Right lobe of liver (tissue), 6 donors: ENCODE measurements at regions not wholly inside any gene's neighbourhood (a gene's known extent, or its start where the extent isn't known, plus 50 kb on each side); places are given as distances from the start of the nearest gene placed in this dataset.
"Not testable (repeated sequence)": the region's sequence is repeated elsewhere in the genome, so short reads cannot be mapped to it uniquely, and the experiment has no call there.

Source experiments
- ATAC-seq, 4 donors: fragments of 200-7000 bp; cut with Tn5 transposase; one replicate each; pipeline ENCODE4 v1.9.1; 2020; ENCODE audit warnings: mild to moderate bottlenecking in 4 of 4, moderate library complexity in 4 of 4
- DNase-seq, 3 donors: peaks; one replicate each; pipeline ENCODE4 v3.0.0-alpha.2; 2020
- H3K27ac ChIP-seq, 3 donors: fragments of 200-600 bp; one replicate each; pipeline ENCODE4 v1.8.0; 2022
- H3K27me3 ChIP-seq, 2 donors: fragments of 200-600 bp; one replicate each; pipeline ENCODE4 v1.8.0; 2022
- H3K36me3 ChIP-seq, 4 donors: fragments of 200-600 bp; sonication (generic) in 1 of 4; one replicate each; pipeline versions ENCODE4 v1.5.1 to v1.8.0; 2017 to 2022; ENCODE audit warnings: control low read depth in 1 of 4
- H3K4me1 ChIP-seq, 4 donors: fragments of 200-600 bp; sonication (generic) in 1 of 4; one replicate each; pipeline versions ENCODE4 v1.5.1 to v1.8.0; 2017 to 2022; ENCODE audit warnings: control low read depth in 1 of 4
- H3K4me3 ChIP-seq, 3 donors: fragments of 200-600 bp; one replicate each; pipeline ENCODE4 v1.8.0; 2022
- H3K9me3 ChIP-seq, 4 donors: fragments of 200-600 bp; sonication (generic) in 1 of 4; one replicate each; pipeline versions ENCODE4 v1.5.1 to v1.8.0; 2017 to 2022; ENCODE audit warnings: control low read depth in 1 of 4
- POLR2A ChIP-seq: fragments of 450-650 bp; IDR thresholded peaks from one replicate; pipeline ENCODE4 v1.6.1; 2017; ENCODE audit warnings: antibody characterized with exemption, mild to moderate bottlenecking
- WGBS: methylation state at CpG from one replicate; pipeline ENCODE4 v1.1.6; 2018; ENCODE audit warnings: low coverage, low lambda C conversion rate; ENCODE audit not compliant: insufficient coverage; ENCODE audit errors: missing lambda C conversion rate; 5-methylcytosine and 5-hydroxymethylcytosine counted together
- intact Hi-C, 2 donors: fragments of 100-400 bp; cut with DNase I; formaldehyde crosslinking; loops; one replicate each; pipeline versions ENCODE4 v1.11.2 to v1.14.1; 2022
- donor health status: DM: no; HTN: yes; CAD: no.
- donor health status: DM: no; HTN: no; CAD: no.
- donor health status: DM: no; HTN: no; CAD: no.
- donor health status: DM: no; HTN: yes; CAD: no.
- donor health status: DM: no; HTN: yes; CAD: no.

- DNase-seq, ATAC-seq, H3K4me1 ChIP-seq, intact Hi-C loops, H3K4me3 ChIP-seq, H3K9me3 ChIP-seq, H3K27me3 ChIP-seq, H3K27ac ChIP-seq, H3K36me3 ChIP-seq: not testable (repeated sequence)
- WGBS: 66% methylated on average over 6 of the region's 41 CpGs
Measured at GRCh38 chr1:228611707-228612106, 123.6 kb upstream of the RHOU start.

GRCh38 chr1:228622002-228622716, 113.1 kb upstream of the RHOU start:
- intact Hi-C loops, H3K4me3 ChIP-seq, ATAC-seq, H3K36me3 ChIP-seq, H3K4me1 ChIP-seq, H3K27me3 ChIP-seq, DNase-seq, H3K9me3 ChIP-seq, H3K27ac ChIP-seq: not testable (repeated sequence)
- 59% methylated on average over 22 of the region's 52 CpGs for WGBS

DNA sequence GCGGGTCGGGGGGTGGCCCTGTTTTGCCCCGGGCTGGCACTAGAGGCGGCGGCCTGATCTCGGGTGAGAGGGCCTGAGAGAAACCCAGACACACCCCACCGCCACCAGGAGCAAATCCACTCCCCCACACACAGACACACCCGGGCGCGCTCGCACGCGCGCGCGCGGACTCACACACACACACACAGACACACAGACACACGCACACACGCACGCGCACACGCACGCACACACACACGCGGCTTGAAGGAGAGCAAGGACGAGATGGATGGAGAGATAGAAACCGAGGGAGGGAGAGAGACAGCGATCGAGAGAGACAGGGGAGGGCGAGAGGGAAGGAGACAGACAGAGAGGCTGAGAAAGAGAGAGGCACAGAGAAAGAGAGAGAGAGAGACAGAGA, 108.8 kb upstream of the RHOU start:
- H3K9me3 ChIP-seq, DNase-seq, ATAC-seq, H3K4me1 ChIP-seq, H3K36me3 ChIP-seq, intact Hi-C loops, H3K27me3 ChIP-seq, H3K27ac ChIP-seq, H3K4me3 ChIP-seq: not testable (repeated sequence)
- WGBS: 82% methylated on average over 20 of the region's 30 CpGs

- H3K36me3 ChIP-seq, H3K9me3 ChIP-seq, H3K4me1 ChIP-seq, ATAC-seq, DNase-seq, intact Hi-C loops, H3K27ac ChIP-seq, H3K27me3 ChIP-seq: not testable (repeated sequence)
- peak overlapping the region in 1 of 3 donors; percentile 26 for H3K4me3 ChIP-seq
- no CpG with 5 or more reads among the region's 42 CpGs for WGBS
Measured at GRCh38 chr1:228632858-228633257, 102.4 kb upstream of the RHOU start.

DNA sequence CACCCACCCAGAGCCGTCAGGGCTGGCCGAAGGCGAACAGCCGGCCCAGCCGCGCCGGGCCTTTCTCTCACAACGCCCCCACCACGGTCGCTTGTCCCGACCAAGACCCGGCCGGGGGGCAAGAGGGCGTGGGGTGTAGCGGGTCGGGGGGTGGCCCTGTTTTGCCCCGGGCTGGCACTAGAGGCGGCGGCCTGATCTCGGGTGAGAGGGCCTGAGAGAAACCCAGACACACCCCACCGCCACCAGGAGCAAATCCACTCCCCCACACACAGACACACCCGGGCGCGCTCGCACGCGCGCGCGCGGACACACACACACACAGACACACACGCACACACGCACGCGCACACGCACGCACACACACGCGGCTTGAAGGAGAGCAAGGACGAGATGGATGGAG, 100.0 kb upstream of the RHOU start:
- H3K4me3 ChIP-seq: peak overlapping the region in 2 of 3 donors; percentile 11 to 19
- H3K4me1 ChIP-seq, H3K27me3 ChIP-seq, intact Hi-C loops, H3K27ac ChIP-seq, H3K36me3 ChIP-seq, ATAC-seq, H3K9me3 ChIP-seq: not testable (repeated sequence)
- DNase-seq: peak; percentile 70 to 84 (median 73)
- 19% methylated on average over 37 of the region's 40 CpGs for whole genome bisulfite sequencing

- H3K27ac ChIP-seq, H3K9me3 ChIP-seq, H3K4me1 ChIP-seq, ATAC-seq, H3K36me3 ChIP-seq, DNase-seq, H3K27me3 ChIP-seq, H3K4me3 ChIP-seq, intact Hi-C loops: not testable (repeated sequence)
- WGBS: 5% methylated on average over 9 of the region's 39 CpGs
Measured at GRCh38 chr1:228637529-228637928, 97.8 kb upstream of the RHOU start.

GRCh38 chr1:228646717-228647522, 88.4 kb upstream of the RHOU start:
- Histone ChIP-seq H3K27ac (no peak overlapping the region), H3K9me3 (no peaks in the 10 kb centered on the region), H3K36me3 (no peaks in the 10 kb centered on the region), H3K27me3 (peaks cover 12 to 30% of the 10 kb centered on the region in 2 donors), H3K4me1 (peaks cover 0 to 18% (median 9%) of the 10 kb centered on the region in 4 donors), H3K4me3 (peak overlapping the region; percentile 20 to 36 (median 31))
- ATAC-seq: peak; percentile 56 to 67 (median 64)
- intact Hi-C loops: no loop called here
- 0% methylated on average over 34 of the region's 49 CpGs for WGBS
- peak in 1 of 3 donors; percentile 37 for DNase-seq
- no peak for TF ChIP-seq POLR2A
